ENCODE measurements at regions not wholly inside any gene's neighbourhood (a gene's known extent, or its start where the extent isn't known, plus 50 kb on each side); places are given as distances from the start of the nearest gene placed in this dataset.

DNA sequence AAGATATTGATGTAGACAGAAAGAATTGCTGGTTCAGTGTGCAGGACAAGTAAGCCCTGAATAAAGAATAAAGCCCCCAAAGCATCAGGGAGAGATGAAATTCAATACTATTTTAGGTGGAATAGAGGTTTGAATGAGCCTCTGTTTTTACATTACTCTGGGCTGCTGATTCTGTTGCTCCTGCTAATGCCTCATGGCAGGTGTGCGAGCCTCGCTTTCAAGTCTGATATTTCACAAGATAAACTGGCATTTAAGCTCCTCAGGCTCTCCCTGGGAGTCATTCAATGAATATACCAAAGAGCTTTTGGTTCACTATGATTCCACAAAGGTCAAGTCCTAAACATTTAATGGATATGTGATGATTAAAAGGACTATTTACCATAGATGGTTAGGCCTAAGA is 601.0 kb upstream of the SLC39A10 start:
- WGBS, result 71% methylated on average over 2 of the region's 2 CpGs
- Histone ChIP-seq H3K4me3 (ENCODE audit: insufficient read depth in 1 of 2, low read depth in 1 of 2, low read length in 2 of 2) (no peak overlapping the region), H2BK5ac (ENCODE audit: low read depth, low read length, poor library complexity, severe bottlenecking) (no peak overlapping the region), H3K27me3 (ENCODE audit: control insufficient read depth in 1 of 2, insufficient read depth in 1 of 2, low read length in 2 of 2) (no peaks in the 10 kb centered on the region), H2AFZ (ENCODE audit: low read depth, low read length) (no peak overlapping the region), H2BK120ac (ENCODE audit: low read depth, low read length) (no peak overlapping the region), H3K9ac (ENCODE audit: low read length) (no peak overlapping the region), H3K36me3 (ENCODE audit: control insufficient read depth in 1 of 2, insufficient read depth in 2 of 2, low read depth in 1 of 2, low read length in 2 of 2) (no peaks in the 10 kb centered on the region), H3K4me2 (ENCODE audit: low read length, poor library complexity, severe bottlenecking) (no peak overlapping the region), H3K79me1 (replicated peaks; ENCODE audit: low read length, poor library complexity, severe bottlenecking) (no peaks in the 10 kb centered on the region), H4K91ac (ENCODE audit: low read length) (no peak overlapping the region), H3K4ac (ENCODE audit: low read depth in 1 of 2, low read length in 2 of 2) (no peak overlapping the region), H3K18ac (ENCODE audit: low read depth in 1 of 2, low read length in 2 of 2) (no peak overlapping the region), H4K8ac (ENCODE audit: low read length) (no peak overlapping the region), H3K14ac (ENCODE audit: low read length in 2 of 2) (no peak overlapping the region), H2BK15ac (ENCODE audit: low read depth, poor library complexity, severe bottlenecking) (no peak overlapping the region), H3K9me3 (ENCODE audit: control insufficient read depth, low read length) (no peaks in the 10 kb centered on the region), H2BK12ac (ENCODE audit: low read length in 2 of 2) (no peak overlapping the region), H3K23ac (ENCODE audit: low read length in 2 of 2) (no peak overlapping the region), H3K4me1 (ENCODE audit: control insufficient read depth, insufficient read depth, low read depth, low read length) (no peaks in the 10 kb centered on the region), H2AK5ac (ENCODE audit: low read length, severe bottlenecking) (no peak overlapping the region), H3K27ac (ENCODE audit: low read length, poor library complexity, severe bottlenecking) (no peak overlapping the region)
- no peak for DNase-seq

DNA sequence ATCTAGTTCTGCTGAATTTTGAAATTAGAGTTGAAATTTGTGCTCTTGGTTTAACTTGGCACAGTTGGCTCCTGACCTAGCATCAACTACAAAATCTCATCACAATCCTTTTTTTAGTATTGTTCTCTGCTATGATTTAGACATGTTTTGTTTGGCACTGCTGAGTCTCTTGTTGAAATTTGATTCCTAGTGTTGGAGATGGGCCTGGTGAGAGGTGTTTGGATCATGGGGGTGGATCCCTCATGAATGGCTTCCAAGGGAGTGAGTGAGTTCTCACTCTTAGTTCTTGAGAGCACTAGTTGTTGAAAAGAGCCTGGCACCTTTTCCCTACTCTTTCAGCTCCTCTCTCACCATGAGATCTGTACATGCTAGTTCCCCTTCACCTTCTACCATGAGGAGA is 605.6 kb upstream of the SLC39A10 start:
- H2BK120ac ChIP-seq (ENCODE audit: low read depth, low read length), result no peak overlapping the region
- H2BK15ac ChIP-seq (ENCODE audit: low read depth, poor library complexity, severe bottlenecking), result no peak overlapping the region
- H3K4me3 ChIP-seq (ENCODE audit: insufficient read depth in 1 of 2, low read depth in 1 of 2, low read length in 2 of 2), result no peak overlapping the region
- no peaks in the 10 kb centered on the region for H3K79me1 ChIP-seq (replicated peaks; ENCODE audit: low read length, poor library complexity, severe bottlenecking)
- H3K4me2 ChIP-seq (ENCODE audit: low read length, poor library complexity, severe bottlenecking), result no peak overlapping the region
- DNase-seq, result no peak
- H3K4ac ChIP-seq (ENCODE audit: low read depth in 1 of 2, low read length in 2 of 2), result no peak overlapping the region
- H2AK5ac ChIP-seq (ENCODE audit: low read length, severe bottlenecking), result no peak overlapping the region
- no peak overlapping the region for H2AFZ ChIP-seq (ENCODE audit: low read depth, low read length)
- no peak overlapping the region for H4K8ac ChIP-seq (ENCODE audit: low read length)
- no peak overlapping the region for H3K18ac ChIP-seq (ENCODE audit: low read depth in 1 of 2, low read length in 2 of 2)
- no peaks in the 10 kb centered on the region for H3K4me1 ChIP-seq (ENCODE audit: control insufficient read depth, insufficient read depth, low read depth, low read length)
- H3K36me3 ChIP-seq (ENCODE audit: control insufficient read depth in 1 of 2, insufficient read depth in 2 of 2, low read depth in 1 of 2, low read length in 2 of 2), result no peaks in the 10 kb centered on the region
- no peak overlapping the region for H3K27ac ChIP-seq (ENCODE audit: low read length, poor library complexity, severe bottlenecking)
- H3K14ac ChIP-seq (ENCODE audit: low read length in 2 of 2), result no peak overlapping the region
- H4K91ac ChIP-seq (ENCODE audit: low read length), result no peak overlapping the region
- H3K23ac ChIP-seq (ENCODE audit: low read length in 2 of 2), result no peak overlapping the region
- no peak overlapping the region for H2BK5ac ChIP-seq (ENCODE audit: low read depth, low read length, poor library complexity, severe bottlenecking)
- H3K9ac ChIP-seq (ENCODE audit: low read length), result no peak overlapping the region
- H3K9me3 ChIP-seq (ENCODE audit: control insufficient read depth, low read length), result no peaks in the 10 kb centered on the region
- H2BK12ac ChIP-seq (ENCODE audit: low read length in 2 of 2), result no peak overlapping the region
- no peaks in the 10 kb centered on the region for H3K27me3 ChIP-seq (ENCODE audit: control insufficient read depth in 1 of 2, insufficient read depth in 1 of 2, low read length in 2 of 2)

- no peak overlapping the region for H3K23ac ChIP-seq (ENCODE audit: low read length in 2 of 2)
- no peaks in the 10 kb centered on the region for H3K79me1 ChIP-seq (replicated peaks; ENCODE audit: low read length, poor library complexity, severe bottlenecking)
- H2BK12ac ChIP-seq (ENCODE audit: low read length in 2 of 2), result no peak overlapping the region
- H3K4me2 ChIP-seq (ENCODE audit: low read length, poor library complexity, severe bottlenecking), result no peak overlapping the region
- no peak overlapping the region for H2AFZ ChIP-seq (ENCODE audit: low read depth, low read length)
- H2BK120ac ChIP-seq (ENCODE audit: low read depth, low read length), result no peak overlapping the region
- H3K4ac ChIP-seq (ENCODE audit: low read depth in 1 of 2, low read length in 2 of 2), result no peak overlapping the region
- no peak overlapping the region for H4K91ac ChIP-seq (ENCODE audit: low read length)
- H3K14ac ChIP-seq (ENCODE audit: low read length in 2 of 2), result no peak overlapping the region
- H2BK5ac ChIP-seq (ENCODE audit: low read depth, low read length, poor library complexity, severe bottlenecking), result no peak overlapping the region
- no peak overlapping the region for H2BK15ac ChIP-seq (ENCODE audit: low read depth, poor library complexity, severe bottlenecking)
- H3K9me3 ChIP-seq (ENCODE audit: control insufficient read depth, low read length), result no peaks in the 10 kb centered on the region
- H3K4me3 ChIP-seq (ENCODE audit: insufficient read depth in 1 of 2, low read depth in 1 of 2, low read length in 2 of 2), result no peak overlapping the region
- no peak overlapping the region for H2AK5ac ChIP-seq (ENCODE audit: low read length, severe bottlenecking)
- no CpG with 5 or more reads among the region's 1 CpG for WGBS
- no peaks in the 10 kb centered on the region for H3K27me3 ChIP-seq (ENCODE audit: control insufficient read depth in 1 of 2, insufficient read depth in 1 of 2, low read length in 2 of 2)
- H3K27ac ChIP-seq (ENCODE audit: low read length, poor library complexity, severe bottlenecking), result no peak overlapping the region
- no peaks in the 10 kb centered on the region for H3K4me1 ChIP-seq (ENCODE audit: control insufficient read depth, insufficient read depth, low read depth, low read length)
- H3K36me3 ChIP-seq (ENCODE audit: control insufficient read depth in 1 of 2, insufficient read depth in 2 of 2, low read depth in 1 of 2, low read length in 2 of 2), result no peaks in the 10 kb centered on the region
- no peak overlapping the region for H4K8ac ChIP-seq (ENCODE audit: low read length)
- no peak overlapping the region for H3K18ac ChIP-seq (ENCODE audit: low read depth in 1 of 2, low read length in 2 of 2)
- no peak overlapping the region for H3K9ac ChIP-seq (ENCODE audit: low read length)
- no peak for DNase-seq
Observed at GRCh38 chr2:195049372-195050031, 607.5 kb upstream of the SLC39A10 start.

DNA sequence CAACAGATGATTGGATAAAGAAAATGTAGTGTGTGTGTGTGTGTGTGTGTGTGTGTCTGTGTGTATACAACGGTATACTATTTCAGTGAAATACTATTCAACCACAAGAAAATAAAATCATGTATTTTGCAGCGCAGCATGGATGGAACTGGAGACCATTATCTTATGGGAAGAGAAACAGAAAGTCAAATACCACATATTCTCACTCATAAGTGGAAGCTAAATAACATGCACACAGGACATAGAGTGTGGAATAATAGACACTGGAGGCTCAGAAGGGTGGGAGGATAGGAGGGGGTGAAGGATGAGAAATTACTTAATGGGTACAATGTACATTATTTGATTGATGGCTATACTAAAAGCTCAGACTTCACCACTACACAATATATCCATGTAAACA is 609.1 kb upstream of the SLC39A10 start:
- WGBS, result no CpG with 5 or more reads among the region's 2 CpGs
- no peak overlapping the region for H2BK120ac ChIP-seq (ENCODE audit: low read depth, low read length)
- DNase-seq, result no peak
- H3K4ac ChIP-seq (ENCODE audit: low read depth in 1 of 2, low read length in 2 of 2), result no peak overlapping the region
- H2BK15ac ChIP-seq (ENCODE audit: low read depth, poor library complexity, severe bottlenecking), result no peak overlapping the region
- H3K36me3 ChIP-seq (ENCODE audit: control insufficient read depth in 1 of 2, insufficient read depth in 2 of 2, low read depth in 1 of 2, low read length in 2 of 2), result no peaks in the 10 kb centered on the region
- no peak overlapping the region for H4K91ac ChIP-seq (ENCODE audit: low read length)
- H3K27ac ChIP-seq (ENCODE audit: low read length, poor library complexity, severe bottlenecking), result no peak overlapping the region
- no peak overlapping the region for H3K23ac ChIP-seq (ENCODE audit: low read length in 2 of 2)
- no peaks in the 10 kb centered on the region for H3K9me3 ChIP-seq (ENCODE audit: control insufficient read depth, low read length)
- H3K9ac ChIP-seq (ENCODE audit: low read length), result no peak overlapping the region
- H3K79me1 ChIP-seq (replicated peaks; ENCODE audit: low read length, poor library complexity, severe bottlenecking), result no peaks in the 10 kb centered on the region
- H3K4me1 ChIP-seq (ENCODE audit: control insufficient read depth, insufficient read depth, low read depth, low read length), result no peaks in the 10 kb centered on the region
- H2AFZ ChIP-seq (ENCODE audit: low read depth, low read length), result no peak overlapping the region
- no peak overlapping the region for H3K4me3 ChIP-seq (ENCODE audit: insufficient read depth in 1 of 2, low read depth in 1 of 2, low read length in 2 of 2)
- no peak overlapping the region for H2BK5ac ChIP-seq (ENCODE audit: low read depth, low read length, poor library complexity, severe bottlenecking)
- no peak overlapping the region for H3K14ac ChIP-seq (ENCODE audit: low read length in 2 of 2)
- no peaks in the 10 kb centered on the region for H3K27me3 ChIP-seq (ENCODE audit: control insufficient read depth in 1 of 2, insufficient read depth in 1 of 2, low read length in 2 of 2)
- no peak overlapping the region for H2AK5ac ChIP-seq (ENCODE audit: low read length, severe bottlenecking)
- no peak overlapping the region for H3K4me2 ChIP-seq (ENCODE audit: low read length, poor library complexity, severe bottlenecking)
- no peak overlapping the region for H3K18ac ChIP-seq (ENCODE audit: low read depth in 1 of 2, low read length in 2 of 2)
- no peak overlapping the region for H4K8ac ChIP-seq (ENCODE audit: low read length)
- no peak overlapping the region for H2BK12ac ChIP-seq (ENCODE audit: low read length in 2 of 2)
